Thyroid gland (tissue), 4 donors: ENCODE measurements at regions not wholly inside any gene's neighbourhood (a gene's known extent, or its start where the extent isn't known, plus 50 kb on each side); places are given as distances from the start of the nearest gene placed in this dataset.
A peak's percentile ranks its signal among the peaks of the same experiment; 100 is the strongest.

ENCODE experiments used
- DNase-seq, 2 donors: peaks; one replicate each; pipeline ENCODE4 v3.0.0-alpha.2; 2019
- H3K27ac ChIP-seq, 3 donors: fragments of 200-600 bp; sonication (generic); 1 replicate in 2 of 3; 2 replicates in 1 of 3; pipeline ENCODE4 v1.5.1; 2016 to 2019; ENCODE audit warnings: mild to moderate bottlenecking in 1 of 3, moderate library complexity in 1 of 3
- H3K27me3 ChIP-seq: fragments of 200-600 bp; sonication (generic); one replicate; pipeline ENCODE4 v1.5.1; 2019
- H3K36me3 ChIP-seq, 2 donors: fragments of 200-600 bp; sonication (generic); one replicate each; pipeline ENCODE4 v1.5.1; 2016 to 2019
- H3K4me1 ChIP-seq, 2 donors: fragments of 200-600 bp; sonication (generic); one replicate each; pipeline ENCODE4 v1.5.1; 2017 to 2019
- H3K4me3 ChIP-seq, 3 donors: fragments of 200-600 bp; sonication (generic); replicated peaks in 1 of 3; 1 replicate in 2 of 3; 2 replicates in 1 of 3; pipeline ENCODE4 v1.5.1; 2016; ENCODE audit warnings: mild to moderate bottlenecking in 1 of 3
- H3K9me3 ChIP-seq: fragments of 200-600 bp; sonication (generic); one replicate; pipeline ENCODE4 v1.5.1; 2017
- CTCF ChIP-seq, 6 experiments: fragments of 200-600 bp in 3 of 6; fragments of 450-650 bp in 3 of 6; sonication (generic) in 3 of 6; IDR thresholded peaks; one replicate each; pipeline ENCODE4 v1.5.1; 2016 to 2019; ENCODE audit warnings: antibody characterized with exemption in 6 of 6, mild to moderate bottlenecking in 2 of 6, inconsistent platforms in 1 of 6, moderate library complexity in 1 of 6
- POLR2A ChIP-seq, 2 donors: fragments of 450-650 bp; IDR thresholded peaks; one replicate each; pipeline ENCODE4 v1.6.1; 2017; ENCODE audit warnings: antibody characterized with exemption in 2 of 2, mild to moderate bottlenecking in 2 of 2, moderate library complexity in 1 of 2
- WGBS, 2 donors: methylation state at CpG; one replicate each; pipeline ENCODE4 v1.1.5; 2017; 5-methylcytosine and 5-hydroxymethylcytosine counted together
- intact Hi-C: fragments of 100-400 bp; cut with DNase I; formaldehyde crosslinking; loops from one replicate; pipeline ENCODE4 v1.15.1; 2023

- no peaks in the 10 kb centered on the region for H3K36me3 ChIP-seq
- WGBS, 2 donors: 49 to 55% methylated on average over 18 to 19 of the region's 19 CpGs
- TF ChIP-seq CTCF (IDR thresholded peaks at IDR 0.05) (no peak), POLR2A (IDR thresholded peaks at IDR 0.05) (no peak)
- H3K4me1 ChIP-seq: peaks cover 0 to 13% of the 10 kb centered on the region in 2 donors
- H3K27ac ChIP-seq: no peak overlapping the region
- H3K4me3 ChIP-seq: no peak overlapping the region
- no peaks in the 10 kb centered on the region for H3K9me3 ChIP-seq
- no peaks in the 10 kb centered on the region for H3K27me3 ChIP-seq
- DNase-seq: no peak
- intact Hi-C loops: loop anchor here (10.0 kb wide), 2 partner anchors 339 to 569 kb away; partner anchors contain the start of gene DLL1
Measured at GRCh38 chr6:169955731-169956437, 204.5 kb downstream of the ERMARD start.

GRCh38 chr6:169954977-169955376 is 203.6 kb downstream of the ERMARD start:
- TF ChIP-seq CTCF (IDR thresholded peaks at IDR 0.05): no peak
- TF ChIP-seq POLR2A (IDR thresholded peaks at IDR 0.05): no peak
- no peak overlapping the region for H3K4me3 ChIP-seq
- peaks cover 0 to 13% of the 10 kb centered on the region in 2 donors for H3K4me1 ChIP-seq
- H3K27ac ChIP-seq: no peak overlapping the region
- no peaks in the 10 kb centered on the region for H3K27me3 ChIP-seq
- intact Hi-C loops: loop anchor here (10.0 kb wide), 2 partner anchors 340 to 570 kb away; partner anchors contain the start of gene DLL1
- 90 to 98% methylated on average over 1 of the region's 1 CpG for WGBS, 2 donors
- no peak for DNase-seq
- H3K9me3 ChIP-seq: no peaks in the 10 kb centered on the region
- H3K36me3 ChIP-seq: no peaks in the 10 kb centered on the region

- Histone ChIP-seq H3K27me3 (no peaks in the 10 kb centered on the region), H3K4me1 (peaks cover 0 to 5% of the 10 kb centered on the region in 2 donors), H3K4me3 (no peak overlapping the region), H3K36me3 (no peaks in the 10 kb centered on the region), H3K27ac (no peak overlapping the region), H3K9me3 (no peaks in the 10 kb centered on the region)
- intact Hi-C loops: loop anchor here (10.0 kb wide), 2 partner anchors 341 to 571 kb away; partner anchors contain the start of gene DLL1
- TF ChIP-seq CTCF (IDR thresholded peaks at IDR 0.05) (no peak), POLR2A (IDR thresholded peaks at IDR 0.05) (no peak)
- DNase-seq: no peak
- WGBS, 2 donors: 55 to 64% methylated on average over 3 of the region's 3 CpGs
Measured at GRCh38 chr6:169953686-169954085, 202.3 kb downstream of the ERMARD start.

- DNase-seq: peak; percentile 42 to 43
- no peaks in the 10 kb centered on the region for H3K9me3 ChIP-seq
- H3K27me3 ChIP-seq: no peaks in the 10 kb centered on the region
- intact Hi-C loops: loop anchor here (10.0 kb wide), 2 partner anchors 344 to 574 kb away; partner anchors contain the start of gene DLL1
- H3K27ac ChIP-seq: no peak overlapping the region
- WGBS, 2 donors: 81 to 82% methylated on average over 2 of the region's 2 CpGs
- no peaks in the 10 kb centered on the region for H3K36me3 ChIP-seq
- H3K4me1 ChIP-seq: peaks cover 0 to 1% of the 10 kb centered on the region in 2 donors
- H3K4me3 ChIP-seq: no peak overlapping the region
- peak in 4 of 6 experiments; percentile 38 to 54 (median 46) for TF ChIP-seq CTCF (IDR thresholded peaks at IDR 0.05)
- no peak for TF ChIP-seq POLR2A (IDR thresholded peaks at IDR 0.05)
Measured at GRCh38 chr6:169950558-169950957, 199.1 kb downstream of the ERMARD start.

- Histone ChIP-seq H3K27ac (no peak overlapping the region), H3K4me1 (no peaks in the 10 kb centered on the region), H3K4me3 (no peak overlapping the region), H3K27me3 (no peaks in the 10 kb centered on the region), H3K9me3 (no peaks in the 10 kb centered on the region), H3K36me3 (no peaks in the 10 kb centered on the region)
- 81 to 87% methylated on average over 6 of the region's 6 CpGs for WGBS, 2 donors
- no peak for DNase-seq
- TF ChIP-seq POLR2A (IDR thresholded peaks at IDR 0.05) (no peak), CTCF (IDR thresholded peaks at IDR 0.05) (no peak)
- intact Hi-C loops: loop anchor here (10.0 kb wide), 2 partner anchors 345 to 575 kb away; partner anchors contain the start of gene DLL1
Measured at GRCh38 chr6:169949511-169950097, 198.2 kb downstream of the ERMARD start.
